Activated CD4-positive, alpha-beta T cell treated with anti-CD3 and anti-CD28 coated beads, Interleukin-2, amount 10 ng/mL, durations not matched to agents 7 days and 5 days (primary cell): ENCODE measurements at regions not wholly inside any gene's neighbourhood (a gene's known extent, or its start where the extent isn't known, plus 50 kb on each side); places are given as distances from the start of the nearest gene placed in this dataset.
"Not testable (repeated sequence)": the region's sequence is repeated elsewhere in the genome, so short reads cannot be mapped to it uniquely, and the experiment has no call there.

Experiments
- CTCF ChIA-PET: fragments of 350-600 bp; sonication (Branson Sonifier 250); formaldehyde crosslinking; loops from one replicate; lab custom pipeline; 2021; ENCODE audit warnings: antibody characterized with exemption; lab: Charles Lee
- POLR2A ChIA-PET: fragments of 350-600 bp; sonication (Branson Sonifier 250); formaldehyde crosslinking; loops from one replicate; lab custom pipeline; 2021; ENCODE audit warnings: antibody characterized with exemption; lab: Charles Lee
- DNase-seq: peaks from one replicate; pipeline ENCODE4 v3.0.0-alpha.2; 2020
- H3K27ac Mint-ChIP-seq: one replicate; pipeline ENCODE4 v1.8.0; 2021; ENCODE audit warnings: mild to moderate bottlenecking, moderate library complexity, mixed read lengths
- H3K27me3 Mint-ChIP-seq: one replicate; pipeline ENCODE4 v1.8.0; 2021; ENCODE audit warnings: mixed read lengths
- H3K36me3 Mint-ChIP-seq: one replicate; pipeline ENCODE4 v1.8.0; 2021; ENCODE audit warnings: low read depth, mixed read lengths
- H3K4me1 Mint-ChIP-seq: one replicate; pipeline ENCODE4 v1.8.0; 2021; ENCODE audit warnings: mixed read lengths
- H3K4me3 Mint-ChIP-seq: one replicate; pipeline ENCODE4 v1.8.0; 2021; ENCODE audit warnings: mild to moderate bottlenecking, moderate library complexity, mixed read lengths
- H3K9me3 Mint-ChIP-seq: one replicate; pipeline ENCODE4 v1.8.0; 2021; ENCODE audit warnings: mixed read lengths

GRCh38 chr6:82419132-82419581, 55.5 kb downstream of the TPBG start:
- Mint-ChIP-seq H3K36me3 (no peaks in the 10 kb centered on the region), H3K4me3 (no peak overlapping the region), H3K9me3 (no peaks in the 10 kb centered on the region), H3K27me3 (no peaks in the 10 kb centered on the region), H3K4me1 (no peaks in the 10 kb centered on the region), H3K27ac (no peak overlapping the region)
- CTCF ChIA-PET = no interaction called here
- no peak for DNase-seq
- POLR2A ChIA-PET = no interaction called here

- CTCF ChIA-PET = no interaction called here
Measured at GRCh38 chr6:82419859-82420258, 56.2 kb downstream of the TPBG start.

GRCh38 chr6:82430611-82431010, 67.0 kb downstream of the TPBG start:
- no peaks in the 10 kb centered on the region for H3K9me3 Mint-ChIP-seq
- no peak for DNase-seq
- no peaks in the 10 kb centered on the region for H3K4me1 Mint-ChIP-seq
- ChIA-PET CTCF (no interaction called here), POLR2A (no interaction called here)
- H3K27ac Mint-ChIP-seq = no peak overlapping the region
- H3K36me3 Mint-ChIP-seq = no peaks in the 10 kb centered on the region
- no peaks in the 10 kb centered on the region for H3K27me3 Mint-ChIP-seq
- no peak overlapping the region for H3K4me3 Mint-ChIP-seq

More at GRCh38 chr6:82419859-82420258, 56.2 kb downstream of the TPBG start:
- Mint-ChIP-seq H3K4me1 (no peaks in the 10 kb centered on the region), H3K4me3 (no peak overlapping the region), H3K27me3 (no peaks in the 10 kb centered on the region), H3K27ac (no peak overlapping the region), H3K36me3 (no peaks in the 10 kb centered on the region), H3K9me3 (no peaks in the 10 kb centered on the region)
- DNase-seq = no peak
- POLR2A ChIA-PET = no interaction called here

- Mint-ChIP-seq H3K9me3 (no peaks in the 10 kb centered on the region), H3K27me3 (no peaks in the 10 kb centered on the region), H3K4me1 (no peaks in the 10 kb centered on the region), H3K27ac (no peak overlapping the region), H3K36me3 (no peaks in the 10 kb centered on the region), H3K4me3 (no peak overlapping the region)
- no peak for DNase-seq
- ChIA-PET POLR2A (no interaction called here), CTCF (no interaction called here)
Measured at GRCh38 chr6:82436740-82437139, 73.1 kb downstream of the TPBG start.

- DNase-seq = no peak
- Mint-ChIP-seq H3K9me3 (no peaks in the 10 kb centered on the region), H3K4me1 (no peaks in the 10 kb centered on the region), H3K4me3 (no peak overlapping the region), H3K27ac (no peak overlapping the region), H3K27me3 (no peaks in the 10 kb centered on the region), H3K36me3 (no peaks in the 10 kb centered on the region)
- CTCF ChIA-PET = no interaction called here
- POLR2A ChIA-PET = no interaction called here
Measured at GRCh38 chr6:82437701-82438100, 74.1 kb downstream of the TPBG start.

- DNase-seq = no peak
- Mint-ChIP-seq H3K36me3 (no peaks in the 10 kb centered on the region), H3K9me3 (no peaks in the 10 kb centered on the region), H3K4me1 (no peaks in the 10 kb centered on the region), H3K4me3 (no peak overlapping the region), H3K27ac (no peak overlapping the region), H3K27me3 (no peaks in the 10 kb centered on the region)
- ChIA-PET CTCF (no interaction called here), POLR2A (no interaction called here)
Measured at GRCh38 chr6:82441047-82441855, 77.6 kb downstream of the TPBG start.

GRCh38 chr6:82442061-82442719, 78.6 kb downstream of the TPBG start:
- Mint-ChIP-seq H3K9me3 (no peaks in the 10 kb centered on the region), H3K36me3 (no peaks in the 10 kb centered on the region), H3K4me1 (no peaks in the 10 kb centered on the region), H3K4me3 (no peak overlapping the region), H3K27me3 (no peaks in the 10 kb centered on the region), H3K27ac (no peak overlapping the region)
- DNase-seq = no peak
- POLR2A ChIA-PET = no interaction called here
- CTCF ChIA-PET = no interaction called here

- Mint-ChIP-seq H3K4me3 (no peak overlapping the region), H3K4me1 (no peaks in the 10 kb centered on the region), H3K27me3 (no peaks in the 10 kb centered on the region), H3K36me3 (no peaks in the 10 kb centered on the region), H3K9me3 (peaks cover 15% of the 10 kb centered on the region), H3K27ac (no peak overlapping the region)
- POLR2A ChIA-PET = no interaction called here
- no peak for DNase-seq
- CTCF ChIA-PET = no interaction called here
Measured at GRCh38 chr6:82458147-82458546, 94.5 kb downstream of the TPBG start.

GRCh38 chr6:82458705-82459104, 95.1 kb downstream of the TPBG start:
- H3K36me3 Mint-ChIP-seq = no peaks in the 10 kb centered on the region
- H3K4me3 Mint-ChIP-seq = no peak overlapping the region
- CTCF ChIA-PET = no interaction called here
- no peak for DNase-seq
- H3K4me1 Mint-ChIP-seq = no peaks in the 10 kb centered on the region
- POLR2A ChIA-PET = no interaction called here
- H3K27me3 Mint-ChIP-seq = no peaks in the 10 kb centered on the region
- H3K27ac Mint-ChIP-seq = no peak overlapping the region
- peaks cover 15% of the 10 kb centered on the region for H3K9me3 Mint-ChIP-seq

- Mint-ChIP-seq H3K36me3 (no peaks in the 10 kb centered on the region), H3K4me1 (no peaks in the 10 kb centered on the region), H3K27ac (no peak overlapping the region), H3K4me3 (no peak overlapping the region), H3K27me3 (no peaks in the 10 kb centered on the region), H3K9me3 (peaks cover 2% of the 10 kb centered on the region)
- POLR2A ChIA-PET = no interaction called here
- DNase-seq = no peak
- CTCF ChIA-PET = no interaction called here
Measured at GRCh38 chr6:82461536-82461935, 97.9 kb downstream of the TPBG start.

GRCh38 chr6:82467338-82467737, 103.7 kb downstream of the TPBG start:
- Mint-ChIP-seq H3K27me3 (no peaks in the 10 kb centered on the region), H3K4me1 (no peaks in the 10 kb centered on the region), H3K9me3 (peaks cover 24% of the 10 kb centered on the region), H3K27ac (no peak overlapping the region), H3K36me3 (no peaks in the 10 kb centered on the region), H3K4me3 (no peak overlapping the region)
- POLR2A ChIA-PET = no interaction called here
- CTCF ChIA-PET = no interaction called here
- no peak for DNase-seq

GRCh38 chr6:82470123-82470522, 106.5 kb downstream of the TPBG start:
- not testable (repeated sequence) for H3K27me3 Mint-ChIP-seq, H3K4me3 Mint-ChIP-seq

GRCh38 chr6:82475106-82475505, 111.5 kb downstream of the TPBG start:
- H3K4me3 Mint-ChIP-seq, CTCF ChIA-PET, DNase-seq, H3K27ac Mint-ChIP-seq, H3K4me1 Mint-ChIP-seq, POLR2A ChIA-PET, H3K27me3 Mint-ChIP-seq, H3K36me3 Mint-ChIP-seq, H3K9me3 Mint-ChIP-seq: not testable (repeated sequence)

More at GRCh38 chr6:82470123-82470522, 106.5 kb downstream of the TPBG start:
- H3K4me1 Mint-ChIP-seq, H3K27ac Mint-ChIP-seq, CTCF ChIA-PET, H3K36me3 Mint-ChIP-seq, POLR2A ChIA-PET, DNase-seq: not testable (repeated sequence)
- peaks cover 24% of the 10 kb centered on the region for H3K9me3 Mint-ChIP-seq
